MG63 (cell line): ENCODE measurements at regions not wholly inside any gene's neighbourhood (a gene's known extent, or its start where the extent isn't known, plus 50 kb on each side); places are given as distances from the start of the nearest gene placed in this dataset.

Source experiments
- DNase-seq: peaks from one replicate; pipeline ENCODE4 v3.0.0-alpha.2; 2020
- H3K27me3 ChIP-seq: fragments of 250-450 bp; sonication (Bioruptor Pico); 2 replicates; pipeline ENCODE4 v1.5.1; 2020; ENCODE audit warnings: mild to moderate bottlenecking, moderate library complexity
- H3K36me3 ChIP-seq: fragments of 250-450 bp; sonication (Bioruptor Pico); 2 replicates; pipeline ENCODE4 v1.5.1; 2020; ENCODE audit warnings: mild to moderate bottlenecking, moderate library complexity
- H3K4me3 ChIP-seq: fragments of 250-450 bp; sonication (Bioruptor Pico); 2 replicates; pipeline ENCODE4 v1.5.1; 2020; ENCODE audit warnings: mild to moderate bottlenecking, moderate library complexity
- H3K9me3 ChIP-seq: fragments of 250-450 bp; sonication (Bioruptor Pico); 2 replicates; pipeline ENCODE4 v1.5.1; 2020; ENCODE audit warnings: mild to moderate bottlenecking, moderate library complexity

GRCh38 chr11:33582636-33583325, 117.8 kb downstream of the C11orf91 start:
- DNase-seq = no peak
- H3K4me3 ChIP-seq = no peak overlapping the region
- H3K9me3 ChIP-seq = no peaks in the 10 kb centered on the region
- 0 out of 2 replicates have a peak, but pooled peaks cover 2% of the 10 kb centered on the region for H3K27me3 ChIP-seq
- no peaks in the 10 kb centered on the region for H3K36me3 ChIP-seq

- no peaks in the 10 kb centered on the region for H3K9me3 ChIP-seq
- no peaks in the 10 kb centered on the region for H3K27me3 ChIP-seq
- DNase-seq = no peak
- no peaks in the 10 kb centered on the region for H3K36me3 ChIP-seq
- no peak overlapping the region for H3K4me3 ChIP-seq
These were observed 121.5 kb downstream of the C11orf91 start for GRCh38 chr11:33579101-33579500.

- H3K9me3 ChIP-seq = no peaks in the 10 kb centered on the region
- DNase-seq = no peak
- no peaks in the 10 kb centered on the region for H3K27me3 ChIP-seq
- no peak overlapping the region for H3K4me3 ChIP-seq
- H3K36me3 ChIP-seq = no peaks in the 10 kb centered on the region
These were observed 123.4 kb downstream of the C11orf91 start for GRCh38 chr11:33577204-33577603.

DNA sequence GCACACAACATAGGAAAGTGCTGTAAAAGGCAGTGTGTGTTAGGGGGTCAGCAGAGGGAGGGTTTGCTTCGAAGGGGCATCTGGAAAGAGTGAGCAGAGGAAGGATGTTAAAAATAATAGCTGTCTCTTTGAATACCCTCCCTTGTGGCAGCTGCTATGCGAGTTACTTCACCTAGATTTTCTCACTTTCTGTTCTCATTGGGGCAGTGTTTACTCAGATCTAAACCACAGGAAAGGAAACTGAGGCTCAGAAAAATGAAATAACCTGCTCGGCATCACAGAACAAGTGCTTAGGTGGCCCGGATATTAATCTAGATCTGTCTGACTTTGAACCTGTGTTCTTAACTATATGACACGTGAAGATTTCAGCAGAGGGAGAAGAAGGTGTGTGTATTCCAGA, 125.3 kb downstream of the C11orf91 start:
- Histone ChIP-seq H3K9me3 (no peaks in the 10 kb centered on the region), H3K4me3 (no peak overlapping the region), H3K27me3 (no peaks in the 10 kb centered on the region), H3K36me3 (no peaks in the 10 kb centered on the region)
- no peak for DNase-seq

- H3K27me3 ChIP-seq = no peaks in the 10 kb centered on the region
- H3K36me3 ChIP-seq = no peaks in the 10 kb centered on the region
- H3K9me3 ChIP-seq = no peaks in the 10 kb centered on the region
- H3K4me3 ChIP-seq = no peak overlapping the region
- no peak for DNase-seq
These were observed 126.3 kb downstream of the C11orf91 start for GRCh38 chr11:33574331-33574730.

- Histone ChIP-seq H3K27me3 (no peaks in the 10 kb centered on the region), H3K9me3 (no peaks in the 10 kb centered on the region), H3K4me3 (no peak overlapping the region), H3K36me3 (no peaks in the 10 kb centered on the region)
- DNase-seq = no peak
These were observed 131.3 kb downstream of the C11orf91 start for GRCh38 chr11:33569333-33569732.

DNA sequence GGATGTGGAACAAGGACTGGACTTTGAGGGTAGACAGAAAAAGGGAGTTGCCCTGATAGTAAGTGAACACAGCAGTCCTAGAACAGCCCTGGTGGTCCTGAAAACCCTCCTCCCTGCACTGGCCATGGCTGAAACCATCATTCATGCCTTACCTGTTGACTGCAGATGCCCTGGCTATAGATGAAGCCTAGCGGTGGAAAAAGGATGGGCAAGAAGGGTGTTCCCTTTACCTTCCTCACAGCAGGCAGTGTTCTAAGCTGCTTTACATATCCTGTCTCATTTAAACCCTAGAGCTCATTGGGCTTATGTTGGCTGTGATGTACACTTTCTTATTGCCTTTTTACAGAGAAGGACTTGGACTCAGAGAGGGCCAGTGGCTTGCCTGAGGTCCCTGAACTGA, 133.6 kb downstream of the C11orf91 start:
- Histone ChIP-seq H3K4me3 (no peak overlapping the region), H3K36me3 (no peaks in the 10 kb centered on the region), H3K27me3 (no peaks in the 10 kb centered on the region), H3K9me3 (no peaks in the 10 kb centered on the region)
- DNase-seq = no peak

DNA sequence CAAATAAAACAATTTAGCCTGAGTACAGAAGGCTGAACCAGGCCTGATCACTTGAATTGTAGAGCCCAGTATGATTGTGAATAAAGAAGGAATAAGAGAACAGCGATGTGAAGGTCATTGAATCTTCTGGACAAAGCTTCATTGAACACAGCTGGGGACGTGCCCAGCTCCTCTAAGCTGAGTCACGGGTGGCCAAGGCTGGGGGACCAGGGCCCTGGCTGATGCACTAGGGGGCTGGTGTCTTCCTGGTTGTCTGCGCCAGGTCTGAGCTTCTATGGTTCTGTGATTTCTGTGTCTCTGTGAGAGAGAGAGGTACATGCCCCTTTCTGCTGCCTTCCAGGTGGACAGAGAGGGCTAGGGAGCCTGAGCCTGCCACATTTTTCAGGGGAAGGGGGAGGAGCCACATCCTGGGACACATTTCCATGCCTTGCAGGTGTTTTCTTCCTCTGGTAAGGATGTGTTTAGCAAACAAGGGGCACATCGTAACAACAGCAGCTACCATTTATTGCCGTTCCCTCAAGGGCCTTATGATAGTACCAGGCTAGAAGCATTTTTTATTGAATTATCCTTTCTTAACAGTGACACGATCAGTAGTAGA, 135.7 kb downstream of the C11orf91 start:
- Histone ChIP-seq H3K4me3 (no peak overlapping the region), H3K27me3 (no peaks in the 10 kb centered on the region), H3K36me3 (no peaks in the 10 kb centered on the region), H3K9me3 (no peaks in the 10 kb centered on the region)
- DNase-seq = no peak

DNA sequence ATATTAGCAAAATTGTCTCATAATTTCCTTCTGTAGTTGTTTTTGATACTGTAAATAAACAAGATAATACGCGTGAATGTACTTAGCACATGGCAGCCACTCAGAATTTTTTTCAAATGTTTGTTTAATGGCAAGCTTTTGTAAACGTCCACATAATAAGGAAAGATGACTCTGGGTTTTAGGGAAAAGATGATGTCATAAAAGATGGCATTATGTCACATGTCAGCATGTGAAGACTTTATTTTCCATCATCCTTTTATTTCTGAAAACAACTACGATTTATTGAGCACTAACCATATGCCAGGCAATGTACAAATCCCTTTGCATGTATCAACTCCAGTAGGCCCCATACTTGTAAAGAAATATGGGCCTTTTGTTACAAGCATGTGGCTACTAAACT, 139.9 kb downstream of the C11orf91 start:
- Histone ChIP-seq H3K4me3 (no peak overlapping the region), H3K9me3 (no peaks in the 10 kb centered on the region), H3K27me3 (no peaks in the 10 kb centered on the region), H3K36me3 (no peaks in the 10 kb centered on the region)
- DNase-seq = no peak

DNA sequence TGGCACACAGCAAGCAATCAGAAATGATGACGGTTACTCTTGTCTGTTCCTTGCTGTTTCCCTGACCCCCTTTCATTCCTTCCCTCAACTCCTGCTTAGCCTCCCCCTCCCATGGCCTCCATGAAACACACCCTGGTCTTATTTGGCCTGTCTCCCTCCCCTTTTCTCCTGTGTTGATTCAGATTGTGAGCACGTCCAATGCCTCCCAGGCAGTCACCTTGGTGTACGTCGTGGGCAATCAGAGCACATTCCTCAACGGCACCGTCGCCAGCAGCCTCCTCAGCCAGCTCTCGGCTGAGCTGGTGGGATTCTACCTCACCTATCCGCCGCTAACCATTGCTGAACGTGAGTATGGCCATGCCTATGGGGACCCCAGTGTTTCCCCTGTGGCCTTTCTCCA, 141.1 kb downstream of the C11orf91 start:
- H3K4me3 ChIP-seq = no peak overlapping the region
- H3K36me3 ChIP-seq = no peaks in the 10 kb centered on the region
- H3K27me3 ChIP-seq = no peaks in the 10 kb centered on the region
- H3K9me3 ChIP-seq = no peaks in the 10 kb centered on the region
- no peak for DNase-seq

- H3K9me3 ChIP-seq = no peaks in the 10 kb centered on the region
- H3K4me3 ChIP-seq = no peak overlapping the region
- no peaks in the 10 kb centered on the region for H3K36me3 ChIP-seq
- no peaks in the 10 kb centered on the region for H3K27me3 ChIP-seq
- no peak for DNase-seq
These were observed 142.5 kb downstream of the C11orf91 start for GRCh38 chr11:33558097-33558496.

GRCh38 chr11:33557201-33557600, 143.4 kb downstream of the C11orf91 start:
- Histone ChIP-seq H3K36me3 (no peaks in the 10 kb centered on the region), H3K27me3 (no peaks in the 10 kb centered on the region), H3K4me3 (no peak overlapping the region), H3K9me3 (no peaks in the 10 kb centered on the region)
- DNase-seq = no peak

- H3K9me3 ChIP-seq = no peaks in the 10 kb centered on the region
- no peak overlapping the region for H3K4me3 ChIP-seq
- no peak for DNase-seq
- H3K27me3 ChIP-seq = no peaks in the 10 kb centered on the region
- H3K36me3 ChIP-seq = no peaks in the 10 kb centered on the region
These were observed 146.4 kb downstream of the C11orf91 start for GRCh38 chr11:33554219-33554618.

DNA sequence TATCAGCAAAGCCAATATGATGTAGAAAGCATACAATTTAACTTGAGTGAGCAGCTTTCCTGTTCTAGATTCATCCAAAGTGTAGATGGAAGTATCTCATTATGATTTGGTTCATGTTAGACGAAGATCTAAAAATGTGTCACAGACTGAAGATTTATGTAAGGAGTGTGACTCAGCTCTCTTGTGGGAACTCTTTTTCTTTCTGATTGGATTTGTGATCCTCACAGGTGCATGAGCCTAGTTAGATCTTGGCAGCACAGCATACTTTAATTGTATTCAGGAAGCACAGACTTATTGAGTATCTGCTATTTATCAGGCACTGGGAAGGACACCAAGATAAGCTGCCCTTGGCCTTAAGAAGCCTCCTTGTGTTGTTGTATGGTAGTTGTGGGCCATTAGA, 147.1 kb downstream of the C11orf91 start:
- DNase-seq = no peak

GRCh38 chr11:33552756-33553155, 147.9 kb downstream of the C11orf91 start:
- Histone ChIP-seq H3K9me3 (no peaks in the 10 kb centered on the region), H3K27me3 (no peaks in the 10 kb centered on the region), H3K4me3 (no peak overlapping the region), H3K36me3 (no peaks in the 10 kb centered on the region)
- no peak for DNase-seq

More for the DNA sequence above, 147.1 kb downstream of the C11orf91 start:
- Histone ChIP-seq H3K27me3 (no peaks in the 10 kb centered on the region), H3K4me3 (no peak overlapping the region), H3K36me3 (no peaks in the 10 kb centered on the region), H3K9me3 (no peaks in the 10 kb centered on the region)

DNA sequence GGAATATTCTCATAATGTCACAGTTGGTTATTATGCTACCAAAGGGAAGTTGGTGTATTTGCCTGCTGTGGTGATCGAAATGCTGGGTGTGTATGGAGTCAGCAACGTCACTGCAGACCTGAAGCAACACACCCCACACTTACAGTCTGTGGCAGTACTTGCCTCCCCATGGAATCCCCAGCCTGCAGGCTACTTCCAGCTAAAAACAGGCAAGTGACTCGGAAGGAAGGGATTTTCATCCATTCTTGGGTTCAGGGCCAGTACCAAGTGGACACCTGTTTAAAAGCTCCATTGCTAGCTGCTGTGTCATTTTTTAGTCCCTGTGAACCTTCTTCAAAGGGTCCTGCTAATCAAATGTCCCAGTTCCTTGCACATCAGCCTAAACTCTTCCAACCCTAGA, 149.6 kb downstream of the C11orf91 start:
- H3K9me3 ChIP-seq = no peaks in the 10 kb centered on the region
- no peak for DNase-seq
- no peaks in the 10 kb centered on the region for H3K36me3 ChIP-seq
- H3K4me3 ChIP-seq = no peak overlapping the region
- H3K27me3 ChIP-seq = no peaks in the 10 kb centered on the region

DNA sequence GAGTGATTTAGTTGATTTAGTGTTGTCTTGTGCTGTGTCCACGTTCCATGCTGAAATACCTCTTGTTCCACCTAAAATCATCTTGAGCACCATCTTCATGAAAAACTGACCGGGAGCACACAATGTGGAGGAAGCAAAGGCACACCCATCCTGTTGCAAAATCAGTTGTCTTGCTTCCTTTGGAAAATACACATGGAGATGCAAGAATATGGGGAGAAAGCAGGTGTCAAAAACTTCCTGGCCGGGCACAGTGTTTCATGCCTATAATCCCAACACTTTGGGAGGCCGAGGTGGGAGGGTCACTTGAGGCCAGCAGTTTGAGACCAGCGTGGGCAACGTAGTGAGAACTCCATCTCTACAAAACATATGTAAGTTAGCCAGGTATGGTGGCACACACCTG, 151.1 kb downstream of the C11orf91 start:
- H3K36me3 ChIP-seq = no peaks in the 10 kb centered on the region
- DNase-seq = no peak

GRCh38 chr11:33545931-33546330, 154.7 kb downstream of the C11orf91 start:
- H3K27me3 ChIP-seq = no peaks in the 10 kb centered on the region
- no peak overlapping the region for H3K4me3 ChIP-seq
- no peaks in the 10 kb centered on the region for H3K9me3 ChIP-seq
- no peak for DNase-seq
- H3K36me3 ChIP-seq = no peaks in the 10 kb centered on the region

More for the DNA sequence above, 151.1 kb downstream of the C11orf91 start:
- no peaks in the 10 kb centered on the region for H3K9me3 ChIP-seq
- H3K27me3 ChIP-seq = no peaks in the 10 kb centered on the region
- H3K4me3 ChIP-seq = no peak overlapping the region
